GM21825 (cell line): ENCODE measurements at regions not wholly inside any gene's neighbourhood (a gene's known extent, or its start where the extent isn't known, plus 50 kb on each side); places are given as distances from the start of the nearest gene placed in this dataset.

Source experiments
- ATAC-seq: cut with Tn5 transposase; IDR thresholded peaks from one replicate; pipeline ENCODE4 v1.9.1; 2021; ENCODE audit warnings: mild to moderate bottlenecking, moderate library complexity; ENCODE audit not compliant: unreplicated experiment

DNA sequence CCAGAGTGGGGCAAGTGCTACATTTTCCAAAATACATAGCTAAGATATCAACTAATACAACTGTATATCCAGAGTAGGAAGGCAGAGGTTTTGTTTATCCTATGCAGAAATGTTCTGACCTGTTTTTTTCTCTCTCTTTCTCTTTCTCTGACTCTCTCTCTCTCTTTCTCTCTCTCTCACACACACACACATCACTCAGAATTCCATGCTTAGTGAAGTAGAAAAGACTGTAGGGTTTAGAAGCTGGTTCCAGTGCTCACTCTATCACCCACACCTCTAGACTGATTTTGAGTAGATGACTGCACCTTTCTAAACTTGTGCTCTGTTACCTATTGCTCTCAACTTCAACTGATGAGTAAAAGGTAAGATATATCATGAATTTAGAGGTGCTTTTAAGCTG, 356.7 kb downstream of the LRIG3 start:
- no peak for ATAC-seq

DNA sequence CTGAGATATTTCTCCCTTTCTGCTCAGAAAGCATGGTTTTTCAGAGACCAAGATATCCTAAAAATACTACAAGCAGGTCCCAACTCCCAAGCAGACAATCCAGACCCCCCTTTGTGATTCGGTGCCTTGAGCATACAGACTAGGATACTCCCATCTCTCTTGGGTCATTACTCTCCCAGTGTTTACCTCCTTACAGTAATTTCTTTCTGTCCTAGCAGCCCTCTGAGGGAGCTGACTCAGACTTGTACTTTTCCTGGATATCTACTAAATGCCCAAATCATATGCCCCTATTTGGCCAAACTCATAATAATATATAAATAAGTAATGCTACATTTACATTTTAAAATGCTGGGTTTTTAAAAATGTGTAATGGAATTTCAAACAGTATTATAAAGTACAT, 355.6 kb downstream of the LRIG3 start:
- ATAC-seq, result no peak

DNA sequence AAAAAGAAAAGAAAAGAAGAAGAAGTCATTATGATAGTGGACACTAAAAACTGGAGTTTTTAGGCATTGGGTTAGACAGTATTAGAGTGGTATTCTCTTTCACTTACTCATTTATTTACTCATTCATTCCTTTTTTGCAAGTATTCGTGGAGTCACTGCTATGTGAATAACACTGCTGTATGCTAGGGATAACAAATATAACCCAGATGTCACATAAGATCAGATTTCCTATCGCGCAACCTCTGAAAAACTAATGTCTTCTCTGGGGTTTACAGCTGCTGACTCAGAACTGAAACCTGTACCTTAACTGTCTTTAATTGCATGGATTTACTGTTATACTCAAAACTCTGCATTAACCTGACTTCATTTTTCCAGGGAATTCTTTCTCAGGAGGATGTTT, 353.7 kb downstream of the LRIG3 start:
- ATAC-seq, result no peak

- ATAC-seq, result no peak
Observed at GRCh38 chr12:58567189-58567588, 353.1 kb downstream of the LRIG3 start.

DNA sequence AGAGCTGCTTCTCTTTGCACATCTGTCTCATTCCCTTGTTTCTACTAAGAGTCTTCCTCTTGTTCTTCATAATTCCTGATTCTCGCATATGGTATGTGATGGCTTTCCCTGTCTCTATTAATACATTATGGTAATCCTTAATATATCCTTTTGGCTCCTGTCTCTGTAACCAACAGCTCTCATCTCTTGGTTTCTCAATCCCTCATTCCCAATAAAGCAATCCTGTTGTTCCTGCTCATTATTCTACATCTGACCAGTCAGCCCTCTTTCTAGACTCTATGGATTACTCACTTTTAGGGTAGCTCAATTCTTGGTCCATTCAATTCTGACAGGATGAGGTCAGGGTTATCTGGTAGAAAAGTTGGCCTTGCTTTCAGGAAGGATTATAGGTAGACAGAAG, 349.9 kb downstream of the LRIG3 start:
- no peak for ATAC-seq

DNA sequence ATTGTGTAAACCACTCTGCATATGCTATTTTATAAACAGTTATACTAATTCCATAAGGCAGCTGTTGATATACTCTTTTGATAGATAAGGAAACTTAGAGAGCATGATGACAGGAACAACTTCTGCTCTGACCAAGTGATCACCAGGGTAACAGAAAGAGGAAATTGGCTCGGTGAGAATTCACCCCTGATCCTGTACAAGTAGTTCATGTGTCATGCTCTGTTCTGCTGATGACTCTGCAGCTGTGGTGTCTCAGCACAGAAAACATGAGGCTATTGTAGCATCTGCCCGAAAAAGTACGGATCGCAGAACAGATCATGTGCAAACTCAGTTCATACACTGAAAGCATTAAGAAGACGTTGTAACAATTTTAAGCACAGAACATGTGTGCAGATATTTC, 345.0 kb downstream of the LRIG3 start:
- ATAC-seq, result no peak

- no peak for ATAC-seq
Observed at GRCh38 chr12:58576081-58576480, 344.2 kb downstream of the LRIG3 start.

DNA sequence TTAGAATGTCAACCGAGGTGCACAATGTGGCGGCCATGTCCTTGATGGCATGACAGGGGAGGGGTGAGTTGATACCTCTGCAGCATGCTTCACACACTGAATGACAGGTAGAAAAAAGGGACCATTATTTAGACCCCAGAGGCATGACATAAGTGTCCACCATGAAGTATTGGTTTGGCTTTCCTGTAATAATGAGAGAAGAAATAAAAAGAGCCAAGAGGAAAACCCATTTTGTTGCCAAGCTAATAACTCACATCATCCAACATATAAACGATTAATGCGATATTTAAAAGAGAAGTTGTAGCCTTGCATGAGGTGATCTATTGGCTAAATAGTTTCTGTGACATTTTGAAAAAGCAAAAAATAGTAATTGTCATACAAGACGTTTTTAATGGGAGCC, 343.4 kb downstream of the LRIG3 start:
- ATAC-seq, result no peak

DNA sequence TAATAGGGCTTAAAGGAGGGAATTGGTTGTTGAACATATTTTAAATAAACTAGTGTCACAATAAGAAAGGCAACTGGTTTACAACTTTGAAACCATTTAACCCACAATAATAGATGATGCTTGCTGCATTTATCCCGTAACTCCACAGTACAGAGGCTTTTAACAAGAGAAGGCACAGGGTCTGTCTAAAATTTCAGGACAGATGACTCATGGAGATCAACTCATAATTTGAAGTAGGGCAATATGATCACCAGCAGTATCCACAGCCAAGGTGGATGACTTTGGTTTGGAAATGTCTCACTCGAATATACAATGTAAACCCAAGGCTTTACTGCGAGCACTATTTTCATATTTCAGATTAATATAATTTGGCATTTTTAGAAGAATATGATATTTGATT, 340.2 kb downstream of the LRIG3 start:
- no peak for ATAC-seq

GRCh38 chr12:58583529-58583928, 336.8 kb downstream of the LRIG3 start:
- no peak for ATAC-seq

DNA sequence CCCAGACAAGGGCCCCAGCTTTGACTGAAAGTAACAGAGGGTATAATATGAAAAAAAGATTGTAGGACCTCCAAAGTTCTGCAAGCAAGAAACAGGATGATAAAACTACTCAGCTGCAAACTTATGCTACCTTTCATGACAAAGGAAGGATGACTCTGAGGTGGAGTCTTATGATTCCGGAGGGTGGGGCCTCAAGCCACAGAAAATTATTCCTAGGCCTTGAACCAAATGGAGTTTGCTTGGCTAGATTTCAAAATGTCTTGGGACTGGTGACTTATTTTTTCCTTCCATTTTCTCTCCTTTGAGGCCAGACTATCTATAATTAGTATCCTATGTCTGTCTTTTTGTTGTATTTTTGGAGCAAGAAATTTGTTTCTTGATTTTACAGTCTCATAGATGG, 336.4 kb downstream of the LRIG3 start:
- no peak for ATAC-seq

- ATAC-seq, result no peak
Observed at GRCh38 chr12:58584880-58585279, 335.4 kb downstream of the LRIG3 start.

- ATAC-seq, result no peak
Observed at GRCh38 chr12:58586762-58587161, 333.5 kb downstream of the LRIG3 start.

DNA sequence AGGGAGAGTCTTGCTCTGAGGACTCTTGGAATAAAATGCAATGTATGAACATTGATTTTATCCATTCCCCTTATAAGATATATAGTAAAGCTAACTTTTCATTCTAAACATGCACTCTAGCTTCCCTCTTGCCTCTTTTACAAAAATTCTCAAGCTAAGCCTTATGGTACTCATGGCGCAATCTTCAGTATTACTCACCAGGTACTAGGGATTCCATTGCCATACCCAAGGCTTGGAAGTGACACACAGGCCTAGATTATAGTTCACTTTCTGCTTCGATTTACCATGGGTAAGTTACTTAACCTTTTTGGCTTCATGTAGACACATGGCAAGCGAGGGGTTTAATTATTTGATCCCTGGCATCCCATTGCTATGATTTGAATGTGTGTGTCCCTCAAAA, 331.5 kb downstream of the LRIG3 start:
- ATAC-seq, result no peak

DNA sequence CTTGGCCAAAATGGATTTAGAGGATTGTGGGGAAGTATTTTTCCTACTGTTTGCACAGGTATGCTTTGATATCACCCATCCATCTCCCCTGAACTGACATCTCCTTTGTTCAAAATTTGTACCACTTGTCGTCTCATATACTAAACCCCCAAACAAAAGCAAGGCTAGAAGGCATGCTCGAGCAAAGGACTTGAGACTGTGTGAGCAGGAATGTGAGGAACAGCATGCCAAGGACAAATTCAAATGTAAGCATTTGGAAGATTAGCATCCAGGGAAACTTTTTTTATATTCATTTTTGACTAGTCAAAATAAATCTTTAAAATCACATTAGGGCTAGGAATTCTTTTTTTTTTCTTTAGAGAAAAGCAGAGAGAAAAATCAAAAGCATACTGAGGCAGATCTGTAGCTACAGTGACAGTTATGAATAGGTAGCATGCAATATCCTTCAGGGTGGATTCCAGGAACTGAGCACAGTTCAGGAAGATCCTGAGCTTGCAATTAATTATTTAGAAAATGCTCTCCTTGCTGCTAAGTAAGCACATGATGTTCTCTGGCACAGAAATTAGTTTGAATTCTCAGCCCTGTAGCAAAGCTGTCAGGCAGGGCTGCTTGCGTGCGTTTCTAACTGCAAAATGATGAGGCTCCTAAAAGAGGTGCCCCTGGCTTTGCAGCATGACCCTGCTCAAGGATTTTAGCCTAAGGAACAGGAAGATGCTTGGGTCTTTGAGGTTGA, 327.7 kb downstream of the LRIG3 start:
- ATAC-seq, result no peak

- no peak for ATAC-seq
Observed at GRCh38 chr12:58593557-58594304, 326.6 kb downstream of the LRIG3 start.

GRCh38 chr12:58596381-58596780, 323.9 kb downstream of the LRIG3 start:
- ATAC-seq, result no peak

- ATAC-seq, result no peak
Observed at GRCh38 chr12:58601529-58601928, 318.8 kb downstream of the LRIG3 start.

GRCh38 chr12:58602179-58602578, 318.1 kb downstream of the LRIG3 start:
- no peak for ATAC-seq

- no peak for ATAC-seq
Observed at GRCh38 chr12:58602736-58603135, 317.6 kb downstream of the LRIG3 start.

- ATAC-seq, result no peak
Observed at GRCh38 chr12:58607805-58608204, 312.5 kb downstream of the LRIG3 start.

GRCh38 chr12:58608711-58609110, 311.6 kb downstream of the LRIG3 start:
- ATAC-seq, result no peak

DNA sequence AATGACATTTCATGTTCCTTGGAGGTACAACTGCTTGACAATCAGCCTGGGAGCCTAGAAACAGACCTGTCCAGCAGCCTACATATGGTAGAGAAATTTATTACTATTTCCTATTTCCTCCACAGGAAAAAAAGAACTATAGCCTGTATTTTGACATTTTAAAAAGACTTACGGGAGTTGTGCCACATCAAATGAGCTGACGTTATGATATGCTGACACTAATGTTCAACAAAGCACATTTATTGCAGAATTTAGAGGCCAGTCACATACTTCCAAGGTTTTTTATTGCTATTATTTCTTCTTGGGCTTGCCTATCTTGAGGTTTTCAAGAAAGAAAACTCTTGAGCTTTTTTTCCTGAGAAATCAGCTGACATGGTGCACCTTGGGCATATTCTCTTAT, 305.3 kb downstream of the LRIG3 start:
- no peak for ATAC-seq
